Upper lobe of left lung (tissue), 6 donors: ENCODE measurements at regions not wholly inside any gene's neighbourhood (a gene's known extent, or its start where the extent isn't known, plus 50 kb on each side); places are given as distances from the start of the nearest gene placed in this dataset.

Experiments used
- ATAC-seq, 2 donors: fragments of 200-7000 bp; cut with Tn5 transposase; one replicate each; pipeline ENCODE4 v1.9.1; 2022; ENCODE audit warnings: mild to moderate bottlenecking in 2 of 2, moderate library complexity in 2 of 2; ENCODE audit not compliant: low FRiP score in 2 of 2
- DNase-seq, 2 donors: peaks; one replicate each; pipeline ENCODE4 v3.0.0-alpha.2; 2019 to 2020
- H3K27ac ChIP-seq, 4 donors: fragments of 200-600 bp; sonication (generic); one replicate each; pipeline ENCODE4 v1.5.1; 2016 to 2019
- H3K27me3 ChIP-seq, 4 donors: fragments of 200-600 bp; sonication (generic); one replicate each; pipeline ENCODE4 v1.5.1; 2017 to 2019
- H3K36me3 ChIP-seq, 4 donors: fragments of 200-600 bp; sonication (generic); one replicate each; pipeline ENCODE4 v1.5.1; 2016 to 2019
- H3K4me1 ChIP-seq, 4 donors: fragments of 200-600 bp; sonication (generic); one replicate each; pipeline ENCODE4 v1.5.1; 2018 to 2019
- H3K4me3 ChIP-seq, 4 donors: fragments of 200-600 bp; sonication (generic); one replicate each; pipeline ENCODE4 v1.5.1; 2017 to 2019; ENCODE audit warnings: mild to moderate bottlenecking in 2 of 4, moderate library complexity in 1 of 4
- H3K9me3 ChIP-seq, 4 donors: fragments of 200-600 bp; sonication (generic); one replicate each; pipeline ENCODE4 v1.5.1; 2018 to 2019
- EP300 ChIP-seq, 4 donors: sonication (generic); formaldehyde crosslinking; IDR thresholded peaks; one replicate each; pipeline ENCODE4 v1.5.1; 2017; ENCODE audit warnings: antibody characterized with exemption in 4 of 4, control low read depth in 2 of 4
- POLR2A ChIP-seq, 4 donors: fragments of 450-650 bp; IDR thresholded peaks; one replicate each; pipeline ENCODE4 v1.5.1; 2016 to 2017; ENCODE audit warnings: antibody characterized with exemption in 4 of 4, mild to moderate bottlenecking in 2 of 4
- POLR2AphosphoS5 ChIP-seq, 2 donors: sonication (generic); formaldehyde crosslinking; IDR thresholded peaks; one replicate each; pipeline ENCODE4 v1.5.1; 2017; ENCODE audit warnings: antibody characterized with exemption in 2 of 2
- WGBS, 2 donors: methylation state at CpG; one replicate each; pipeline ENCODE4 v1.1.5; 2017 to 2018; 5-methylcytosine and 5-hydroxymethylcytosine counted together
- TF ChIP-seq, protein P1 (sequence below), 6 experiments: fragments of 450-650 bp in 4 of 6; fragments of 200-600 bp in 2 of 6; sonication (generic) in 2 of 6; IDR thresholded peaks; one replicate each; pipeline ENCODE4 v1.5.1; 2016 to 2019; ENCODE audit warnings: antibody characterized with exemption in 6 of 6
- donor health status: DM: no; HTN: no; CAD: no; lungs with moderate emphysema.
- donor health status: DM: no; HTN: yes; CAD: no; lungs with severe emphysema.

DNA sequence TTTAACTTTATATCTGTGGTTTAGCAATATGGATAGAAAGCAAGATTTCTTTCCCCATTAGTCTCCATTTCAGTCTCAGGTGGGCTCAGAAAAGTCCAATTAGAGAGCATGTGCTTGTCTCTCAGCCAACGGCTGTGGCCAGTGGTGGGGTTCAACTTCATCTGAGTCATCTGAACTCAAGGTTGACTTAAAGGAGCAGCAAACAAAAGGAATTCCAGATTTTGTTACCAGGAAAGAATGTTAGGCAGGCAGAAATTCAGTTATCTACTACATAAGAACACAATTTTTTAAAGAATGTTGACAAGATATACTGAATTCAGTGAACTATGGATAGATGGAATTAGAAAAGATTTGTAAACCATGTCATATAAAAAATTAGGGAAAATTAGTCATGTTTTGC is 784.1 kb downstream of the MAT2B start:
- Histone ChIP-seq H3K27me3 (no peaks in the 10 kb centered on the region), H3K27ac (no peak overlapping the region), H3K9me3 (peaks cover 0 to 3% (median 0%) of the 10 kb centered on the region in 4 donors), H3K4me1 (no peaks in the 10 kb centered on the region), H3K4me3 (no peak overlapping the region), H3K36me3 (no peaks in the 10 kb centered on the region)
- TF ChIP-seq POLR2AphosphoS5 (IDR thresholded peaks at IDR 0.05), result no peak
- no peak for TF ChIP-seq POLR2A (IDR thresholded peaks at IDR 0.05)
- TF ChIP-seq EP300 (IDR thresholded peaks at IDR 0.05), result no peak
- TF ChIP-seq, protein P1, sequence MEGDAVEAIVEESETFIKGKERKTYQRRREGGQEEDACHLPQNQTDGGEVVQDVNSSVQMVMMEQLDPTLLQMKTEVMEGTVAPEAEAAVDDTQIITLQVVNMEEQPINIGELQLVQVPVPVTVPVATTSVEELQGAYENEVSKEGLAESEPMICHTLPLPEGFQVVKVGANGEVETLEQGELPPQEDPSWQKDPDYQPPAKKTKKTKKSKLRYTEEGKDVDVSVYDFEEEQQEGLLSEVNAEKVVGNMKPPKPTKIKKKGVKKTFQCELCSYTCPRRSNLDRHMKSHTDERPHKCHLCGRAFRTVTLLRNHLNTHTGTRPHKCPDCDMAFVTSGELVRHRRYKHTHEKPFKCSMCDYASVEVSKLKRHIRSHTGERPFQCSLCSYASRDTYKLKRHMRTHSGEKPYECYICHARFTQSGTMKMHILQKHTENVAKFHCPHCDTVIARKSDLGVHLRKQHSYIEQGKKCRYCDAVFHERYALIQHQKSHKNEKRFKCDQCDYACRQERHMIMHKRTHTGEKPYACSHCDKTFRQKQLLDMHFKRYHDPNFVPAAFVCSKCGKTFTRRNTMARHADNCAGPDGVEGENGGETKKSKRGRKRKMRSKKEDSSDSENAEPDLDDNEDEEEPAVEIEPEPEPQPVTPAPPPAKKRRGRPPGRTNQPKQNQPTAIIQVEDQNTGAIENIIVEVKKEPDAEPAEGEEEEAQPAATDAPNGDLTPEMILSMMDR (IDR thresholded peaks at IDR 0.05), result no peak
- DNase-seq (no peak), ATAC-seq (no peak)
- WGBS, 2 donors, result 53 to 62% methylated on average over 1 of the region's 1 CpG

DNA sequence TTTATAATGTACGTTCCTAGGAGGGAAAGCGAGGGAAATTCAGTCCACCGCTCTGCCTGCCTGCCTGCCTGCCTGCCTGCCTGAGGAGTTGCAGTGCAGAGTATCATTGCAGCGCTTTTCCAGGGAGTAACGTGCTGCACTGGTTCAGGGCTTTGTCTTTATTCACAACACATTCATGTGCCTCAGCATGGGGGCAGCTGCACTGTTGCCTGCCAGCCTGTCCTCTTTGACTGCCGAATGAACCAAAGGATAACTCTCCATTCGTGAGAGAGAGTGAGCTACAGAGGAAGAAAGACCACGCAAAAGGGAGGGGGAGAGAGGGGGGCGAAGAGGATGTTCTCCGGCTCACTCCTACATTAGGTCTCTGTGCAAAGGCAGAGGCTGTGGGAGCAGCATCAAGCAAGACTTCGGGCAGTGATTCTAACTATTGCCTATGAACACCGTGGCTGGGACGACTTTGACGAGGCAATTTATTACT is 791.2 kb downstream of the MAT2B start:
- Histone ChIP-seq H3K27me3 (no peaks in the 10 kb centered on the region), H3K36me3 (no peaks in the 10 kb centered on the region), H3K27ac (no peak overlapping the region), H3K4me1 (no peaks in the 10 kb centered on the region), H3K9me3 (no peaks in the 10 kb centered on the region), H3K4me3 (no peak overlapping the region)
- ATAC-seq, result no peak
- WGBS, 2 donors, result 21 to 34% methylated on average over 14 of the region's 14 CpGs
- TF ChIP-seq EP300 (IDR thresholded peaks at IDR 0.05), result no peak
- DNase-seq, result no peak

DNA sequence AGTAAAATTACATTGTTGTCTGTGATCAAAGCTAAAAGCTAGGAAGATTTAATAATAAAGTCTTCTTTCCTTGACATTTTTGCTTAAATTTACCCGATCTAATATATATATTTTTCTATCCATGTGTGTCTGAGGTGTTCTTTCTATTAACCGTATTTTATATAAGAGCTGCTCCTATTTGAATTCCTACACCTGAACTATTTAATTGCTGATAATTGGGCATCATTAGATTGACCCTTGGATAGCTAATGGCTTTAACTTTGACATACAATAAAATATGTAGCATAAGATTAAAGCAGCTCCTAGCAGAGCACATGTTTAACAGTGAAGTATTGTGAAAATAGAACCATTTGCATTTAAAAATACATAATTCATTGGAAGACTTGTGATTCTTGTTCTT is 792.7 kb downstream of the MAT2B start:
- ATAC-seq, result no peak

DNA sequence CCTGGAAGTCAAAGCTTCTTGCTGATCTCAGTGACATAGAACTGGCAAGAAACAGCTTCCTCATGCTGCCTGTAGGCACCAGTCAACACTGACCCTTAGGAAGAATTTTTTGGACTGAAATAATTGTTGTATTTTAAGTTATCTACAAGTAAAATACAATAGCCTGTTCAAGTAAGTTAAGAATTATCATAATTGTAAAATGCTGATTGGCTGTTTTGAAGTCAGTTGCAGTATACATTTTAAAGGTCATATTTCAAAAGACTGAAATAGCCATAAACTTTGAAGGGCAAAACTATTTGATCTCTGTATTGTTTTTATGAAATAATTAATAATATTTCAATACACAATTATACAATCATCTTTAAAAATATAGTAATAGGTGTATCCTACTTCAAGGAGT is 794.9 kb downstream of the MAT2B start:
- no peak for TF ChIP-seq EP300 (IDR thresholded peaks at IDR 0.05)
- no peak for TF ChIP-seq POLR2A (IDR thresholded peaks at IDR 0.05)
- TF ChIP-seq POLR2AphosphoS5 (IDR thresholded peaks at IDR 0.05), result no peak
- TF ChIP-seq, protein P1 (IDR thresholded peaks at IDR 0.05), result no peak
- Histone ChIP-seq H3K27me3 (no peaks in the 10 kb centered on the region), H3K9me3 (no peaks in the 10 kb centered on the region), H3K4me3 (no peak overlapping the region), H3K4me1 (no peaks in the 10 kb centered on the region), H3K27ac (no peak overlapping the region), H3K36me3 (no peaks in the 10 kb centered on the region)
- ATAC-seq (no peak), DNase-seq (no peak)

More for the DNA sequence above, 792.7 kb downstream of the MAT2B start:
- Histone ChIP-seq H3K27ac (no peak overlapping the region), H3K9me3 (no peaks in the 10 kb centered on the region), H3K4me1 (no peaks in the 10 kb centered on the region), H3K4me3 (no peak overlapping the region), H3K27me3 (no peaks in the 10 kb centered on the region), H3K36me3 (no peaks in the 10 kb centered on the region)
- DNase-seq, result no peak
- 85% methylated on average over 2 of the region's 2 CpGs for WGBS, 2 donors
- no peak for TF ChIP-seq POLR2AphosphoS5 (IDR thresholded peaks at IDR 0.05)
- TF ChIP-seq, protein P1 (IDR thresholded peaks at IDR 0.05), result no peak
- no peak for TF ChIP-seq POLR2A (IDR thresholded peaks at IDR 0.05)
- TF ChIP-seq EP300 (IDR thresholded peaks at IDR 0.05), result no peak

DNA sequence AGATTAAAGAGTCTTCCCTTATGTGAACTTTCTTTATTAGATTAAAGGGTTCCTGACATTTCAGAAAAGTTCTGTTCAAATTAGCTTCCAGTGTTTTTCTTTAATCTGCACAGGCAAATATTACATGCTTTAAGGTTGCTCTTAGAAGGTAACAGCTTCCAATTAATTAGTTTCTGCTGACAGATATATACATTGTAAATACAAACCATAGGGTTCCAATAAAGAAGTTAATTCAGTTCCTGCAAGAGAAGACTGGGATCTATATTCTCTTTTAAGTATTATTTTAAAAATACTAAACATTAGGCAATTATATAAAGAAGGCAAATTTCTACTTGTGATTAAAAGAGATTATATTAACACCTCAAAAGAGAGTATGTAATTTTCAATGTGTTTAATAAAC is 795.7 kb downstream of the MAT2B start:
- H3K27ac ChIP-seq, result no peak overlapping the region
- no peaks in the 10 kb centered on the region for H3K27me3 ChIP-seq
- H3K4me1 ChIP-seq, result no peaks in the 10 kb centered on the region
- H3K36me3 ChIP-seq, result no peaks in the 10 kb centered on the region
- DNase-seq (no peak), ATAC-seq (no peak)
- H3K4me3 ChIP-seq, result no peak overlapping the region
- H3K9me3 ChIP-seq, result no peaks in the 10 kb centered on the region
- TF ChIP-seq POLR2A (IDR thresholded peaks at IDR 0.05), result no peak
- TF ChIP-seq, protein P1 (IDR thresholded peaks at IDR 0.05), result no peak
- no peak for TF ChIP-seq EP300 (IDR thresholded peaks at IDR 0.05)
- no peak for TF ChIP-seq POLR2AphosphoS5 (IDR thresholded peaks at IDR 0.05)
